ENCODE measurements at regions not wholly inside any gene's neighbourhood (a gene's known extent, or its start where the extent isn't known, plus 50 kb on each side); places are given as distances from the start of the nearest gene placed in this dataset.

- TF ChIP-seq, protein P1, sequence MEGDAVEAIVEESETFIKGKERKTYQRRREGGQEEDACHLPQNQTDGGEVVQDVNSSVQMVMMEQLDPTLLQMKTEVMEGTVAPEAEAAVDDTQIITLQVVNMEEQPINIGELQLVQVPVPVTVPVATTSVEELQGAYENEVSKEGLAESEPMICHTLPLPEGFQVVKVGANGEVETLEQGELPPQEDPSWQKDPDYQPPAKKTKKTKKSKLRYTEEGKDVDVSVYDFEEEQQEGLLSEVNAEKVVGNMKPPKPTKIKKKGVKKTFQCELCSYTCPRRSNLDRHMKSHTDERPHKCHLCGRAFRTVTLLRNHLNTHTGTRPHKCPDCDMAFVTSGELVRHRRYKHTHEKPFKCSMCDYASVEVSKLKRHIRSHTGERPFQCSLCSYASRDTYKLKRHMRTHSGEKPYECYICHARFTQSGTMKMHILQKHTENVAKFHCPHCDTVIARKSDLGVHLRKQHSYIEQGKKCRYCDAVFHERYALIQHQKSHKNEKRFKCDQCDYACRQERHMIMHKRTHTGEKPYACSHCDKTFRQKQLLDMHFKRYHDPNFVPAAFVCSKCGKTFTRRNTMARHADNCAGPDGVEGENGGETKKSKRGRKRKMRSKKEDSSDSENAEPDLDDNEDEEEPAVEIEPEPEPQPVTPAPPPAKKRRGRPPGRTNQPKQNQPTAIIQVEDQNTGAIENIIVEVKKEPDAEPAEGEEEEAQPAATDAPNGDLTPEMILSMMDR (IDR thresholded peaks at IDR 0.05): no peak
These were observed 74.0 kb downstream of the INHBB start for GRCh38 chr2:120419955-120420354.

- TF ChIP-seq, protein P1 (IDR thresholded peaks at IDR 0.05): no peak
These were observed 75.3 kb downstream of the INHBB start for GRCh38 chr2:120421126-120421829.

- TF ChIP-seq, protein P1 (IDR thresholded peaks at IDR 0.05): no peak
These were observed 75.9 kb downstream of the INHBB start for GRCh38 chr2:120421830-120422175.

DNA sequence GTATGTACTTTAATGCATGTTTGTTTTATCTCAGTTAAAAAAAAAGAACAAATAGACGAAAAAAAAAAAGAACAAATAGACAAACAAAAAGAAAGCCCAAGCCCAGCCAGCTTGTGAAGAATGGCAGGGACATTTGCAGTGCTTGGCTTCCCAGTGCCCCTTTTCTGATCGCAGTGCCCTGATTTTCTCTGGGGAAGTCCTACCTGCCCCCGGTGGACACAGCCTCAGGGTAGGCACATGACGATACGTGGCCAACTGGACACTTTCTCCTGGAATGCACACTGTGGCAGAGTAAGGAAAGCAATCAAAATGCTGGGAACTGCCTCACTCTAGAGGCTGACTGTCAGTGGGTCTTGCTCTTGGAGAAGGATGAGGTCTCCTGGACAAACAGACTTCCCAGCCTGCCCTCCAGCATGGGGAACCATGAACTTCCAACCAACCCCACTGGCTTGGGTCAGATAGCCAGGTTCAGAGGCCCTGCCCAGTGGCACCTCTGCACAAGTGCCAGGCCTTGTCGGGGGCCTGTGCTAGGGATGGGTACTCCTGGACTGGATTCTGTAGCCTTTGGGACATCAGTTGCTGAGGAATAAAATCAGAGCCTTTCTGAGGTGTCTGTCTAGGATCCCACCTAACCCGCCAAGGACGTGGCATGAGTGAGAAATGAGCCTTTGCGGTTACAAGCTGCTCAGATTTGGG, 76.7 kb downstream of the INHBB start:
- TF ChIP-seq, protein P1 (IDR thresholded peaks at IDR 0.05): no peak

- TF ChIP-seq, protein P1 (IDR thresholded peaks at IDR 0.05): no peak
These were observed 77.4 kb downstream of the INHBB start for GRCh38 chr2:120423167-120423943.

- TF ChIP-seq, protein P1 (IDR thresholded peaks at IDR 0.05): no peak
These were observed 78.4 kb downstream of the INHBB start for GRCh38 chr2:120424274-120424796.

GRCh38 chr2:120425014-120425413, 79.1 kb downstream of the INHBB start:
- TF ChIP-seq, protein P1 (IDR thresholded peaks at IDR 0.05): no peak
